ENCODE measurements at regions not wholly inside any gene's neighbourhood (a gene's known extent, or its start where the extent isn't known, plus 50 kb on each side); places are given as distances from the start of the nearest gene placed in this dataset.

- TF ChIP-seq POLR2A (IDR thresholded peaks at IDR 0.05) (no peak), POLR2AphosphoS5 (IDR thresholded peaks at IDR 0.05) (no peak), CTCF (IDR thresholded peaks at IDR 0.05) (no peak), EP300 (IDR thresholded peaks at IDR 0.05) (no peak)
- no peak overlapping the region for H3K27ac ChIP-seq
- H3K9me3 ChIP-seq: no peaks in the 10 kb centered on the region
- H3K4me3 ChIP-seq: no peak overlapping the region
- ATAC-seq: no peak
- no peaks in the 10 kb centered on the region for H3K27me3 ChIP-seq
- no peaks in the 10 kb centered on the region for H3K4me1 ChIP-seq
- WGBS, 2 donors (ENCODE audit: low coverage in 1 of 2): 73 to 86% methylated on average over 1 of the region's 1 CpG
- H3K36me3 ChIP-seq: no peaks in the 10 kb centered on the region
Measured at GRCh38 chr9:106312906-106313305, 550.1 kb upstream of the ZNF462 start.

GRCh38 chr9:106314476-106314875 lies 548.5 kb upstream of the ZNF462 start:
- H3K27me3 ChIP-seq: no peaks in the 10 kb centered on the region
- no peak overlapping the region for H3K4me3 ChIP-seq
- no peak overlapping the region for H3K27ac ChIP-seq
- no peaks in the 10 kb centered on the region for H3K36me3 ChIP-seq
- 78% methylated on average over 1 of the region's 1 CpG; no CpG with 5 or more reads in 1 of the 2 donors for WGBS, 2 donors (ENCODE audit: low coverage in 1 of 2)
- no peak for ATAC-seq
- no peaks in the 10 kb centered on the region for H3K4me1 ChIP-seq
- no peaks in the 10 kb centered on the region for H3K9me3 ChIP-seq
- TF ChIP-seq POLR2AphosphoS5 (IDR thresholded peaks at IDR 0.05): no peak
- TF ChIP-seq CTCF (IDR thresholded peaks at IDR 0.05): no peak
- no peak for TF ChIP-seq EP300 (IDR thresholded peaks at IDR 0.05)
- TF ChIP-seq POLR2A (IDR thresholded peaks at IDR 0.05): no peak

- TF ChIP-seq POLR2AphosphoS5 (IDR thresholded peaks at IDR 0.05) (no peak), EP300 (IDR thresholded peaks at IDR 0.05) (no peak), POLR2A (IDR thresholded peaks at IDR 0.05) (no peak), CTCF (IDR thresholded peaks at IDR 0.05) (no peak)
- Histone ChIP-seq H3K27ac (no peak overlapping the region), H3K27me3 (no peaks in the 10 kb centered on the region), H3K4me3 (no peak overlapping the region), H3K4me1 (no peaks in the 10 kb centered on the region), H3K36me3 (no peaks in the 10 kb centered on the region), H3K9me3 (no peaks in the 10 kb centered on the region)
- no peak for ATAC-seq
- WGBS, 2 donors (ENCODE audit: low coverage in 1 of 2): 43 to 79% methylated on average over 2 to 5 of the region's 5 CpGs
Measured at GRCh38 chr9:106321394-106322180, 541.4 kb upstream of the ZNF462 start.

GRCh38 chr9:106322706-106323245 lies 540.2 kb upstream of the ZNF462 start:
- no peak overlapping the region for H3K4me3 ChIP-seq
- TF ChIP-seq EP300 (IDR thresholded peaks at IDR 0.05): no peak
- no peak for TF ChIP-seq CTCF (IDR thresholded peaks at IDR 0.05)
- no peak for TF ChIP-seq POLR2A (IDR thresholded peaks at IDR 0.05)
- TF ChIP-seq POLR2AphosphoS5 (IDR thresholded peaks at IDR 0.05): no peak
- no peaks in the 10 kb centered on the region for H3K36me3 ChIP-seq
- H3K27me3 ChIP-seq: no peaks in the 10 kb centered on the region
- no peak for ATAC-seq
- H3K9me3 ChIP-seq: no peaks in the 10 kb centered on the region
- WGBS, 2 donors (ENCODE audit: low coverage in 1 of 2): 54 to 80% methylated on average over 2 of the region's 4 CpGs
- H3K4me1 ChIP-seq: no peaks in the 10 kb centered on the region
- H3K27ac ChIP-seq: no peak overlapping the region

DNA sequence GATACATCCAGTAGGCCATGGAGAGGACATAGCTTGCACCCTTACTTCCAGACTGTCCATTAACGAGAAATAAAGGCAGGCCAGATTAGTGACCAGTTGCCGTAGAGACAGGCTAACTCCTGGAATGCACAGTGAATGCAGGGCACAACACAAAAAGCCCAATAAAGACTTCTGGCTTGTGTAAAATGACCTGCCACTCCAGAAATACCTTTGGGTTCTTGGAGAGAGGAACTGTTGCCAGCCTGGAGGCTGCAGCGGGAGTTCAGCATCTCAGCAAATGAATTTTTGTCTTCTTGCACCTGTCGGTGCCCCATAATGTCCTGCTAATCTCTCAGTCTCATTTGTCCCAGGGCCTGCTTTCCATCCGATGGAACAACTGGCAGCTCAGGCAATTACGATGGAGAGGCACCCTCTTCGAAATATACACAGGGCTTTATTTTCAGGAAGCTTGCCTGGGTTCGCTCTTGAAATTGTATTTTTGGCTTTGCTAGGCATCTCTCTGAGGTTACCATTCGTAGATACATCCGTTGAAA lies 538.8 kb upstream of the ZNF462 start:
- ATAC-seq: no peak
- TF ChIP-seq EP300 (IDR thresholded peaks at IDR 0.05): no peak
- TF ChIP-seq CTCF (IDR thresholded peaks at IDR 0.05): no peak
- TF ChIP-seq POLR2AphosphoS5 (IDR thresholded peaks at IDR 0.05): no peak
- TF ChIP-seq POLR2A (IDR thresholded peaks at IDR 0.05): no peak

More for the DNA sequence above, 538.8 kb upstream of the ZNF462 start:
- WGBS, 2 donors (ENCODE audit: low coverage in 1 of 2): 78 to 80% methylated on average over 6 to 10 of the region's 10 CpGs
- Histone ChIP-seq H3K36me3 (no peaks in the 10 kb centered on the region), H3K4me1 (no peaks in the 10 kb centered on the region), H3K27ac (no peak overlapping the region), H3K9me3 (no peaks in the 10 kb centered on the region), H3K27me3 (no peaks in the 10 kb centered on the region), H3K4me3 (no peak overlapping the region)
